ENCODE measurements at regions not wholly inside any gene's neighbourhood (a gene's known extent, or its start where the extent isn't known, plus 50 kb on each side); places are given as distances from the start of the nearest gene placed in this dataset.

DNA sequence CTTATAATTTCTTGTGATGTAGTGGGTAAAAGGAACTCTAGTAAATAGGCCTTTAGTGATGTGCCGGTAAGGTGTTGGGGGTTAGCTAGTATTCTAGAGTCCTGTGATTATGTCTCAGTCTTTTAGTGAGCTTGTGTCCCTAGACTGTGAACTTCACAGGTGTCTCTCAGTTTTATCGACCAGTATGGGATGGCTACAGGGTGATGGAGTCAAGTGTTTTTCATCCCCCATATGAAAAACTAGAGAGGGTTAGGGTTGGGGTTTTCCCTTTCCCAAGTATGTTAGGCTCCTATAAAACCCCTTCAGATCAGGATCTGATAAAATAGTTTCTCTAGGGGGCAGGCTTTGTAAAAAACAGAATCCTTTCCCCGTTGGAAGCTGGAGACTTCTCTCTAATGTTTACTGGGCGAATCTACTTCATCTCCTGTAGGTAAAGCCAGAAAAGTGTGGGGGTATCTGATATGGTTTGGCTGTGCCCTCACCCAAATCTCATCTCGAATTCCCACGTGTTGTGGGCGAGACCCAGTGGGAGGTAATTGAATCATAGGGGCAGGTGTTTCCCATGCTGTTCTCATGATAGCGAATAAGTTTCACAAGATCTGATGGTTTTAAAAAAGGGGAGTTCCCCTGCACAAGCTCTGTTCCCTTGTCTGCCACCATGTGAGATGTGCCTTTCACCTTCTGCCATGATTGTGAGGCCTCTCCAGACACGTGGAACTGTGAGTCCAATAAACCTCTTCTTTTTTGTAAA is 120.8 kb downstream of the DTHD1 start:
- no peak overlapping the region for H2AFZ ChIP-seq (ENCODE audit: low read depth, low read length)
- no peak overlapping the region for H3K4me3 ChIP-seq (replicated peaks in 1 of 3; ENCODE audit: insufficient read depth in 1 of 3, low read depth in 1 of 3, low read length in 3 of 3)
- no peaks in the 10 kb centered on the region for H3K36me3 ChIP-seq (ENCODE audit: control insufficient read depth in 2 of 2, extremely low read depth in 1 of 2, insufficient read depth in 2 of 2, low read length in 2 of 2)
- BruUV-seq (replicated peaks), result no TSS peak
- no peaks in the 10 kb centered on the region for H4K20me1 ChIP-seq (replicated peaks; ENCODE audit: control insufficient read depth, extremely low read depth, insufficient read depth, low read length)
- intact Hi-C loops (cut with micrococcal nuclease) (no loop called here), dilution Hi-C loops (cut with MboI; ENCODE audit: extremely low pct_ligation_motif_present, low sequenced_read_pairs) (no loop called here)
- no peak for TF ChIP-seq FOS (IDR thresholded peaks at IDR 0.05; ENCODE audit: borderline replicate concordance, insufficient read depth, low read length)
- no peak for TF ChIP-seq GATA2 (IDR thresholded peaks at IDR 0.05; ENCODE audit: insufficient read depth, insufficient read length, low read depth, low read length)
- TF ChIP-seq JUN (IDR thresholded peaks at IDR 0.05; ENCODE audit: borderline replicate concordance, insufficient read depth, insufficient read length, low read depth), result no peak
- no peak for TF ChIP-seq MYC (IDR thresholded peaks at IDR 0.05; ENCODE audit: low read depth, low read length)
- TF ChIP-seq POLR2A (IDR thresholded peaks at IDR 0.05; ENCODE audit: low read depth, low read length), result no peak
- TF ChIP-seq POLR2AphosphoS5 (IDR thresholded peaks at IDR 0.05; ENCODE audit: insufficient read depth, low read depth, low read length), result no peak
- no peak for TF ChIP-seq EZH2 (IDR thresholded peaks at IDR 0.05; ENCODE audit: borderline replicate concordance, low read depth, low read length, severe bottlenecking)
- TF ChIP-seq, protein P1, sequence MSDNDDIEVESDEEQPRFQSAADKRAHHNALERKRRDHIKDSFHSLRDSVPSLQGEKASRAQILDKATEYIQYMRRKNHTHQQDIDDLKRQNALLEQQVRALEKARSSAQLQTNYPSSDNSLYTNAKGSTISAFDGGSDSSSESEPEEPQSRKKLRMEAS (IDR thresholded peaks at IDR 0.05; ENCODE audit: insufficient read depth, insufficient read length), result no peak
- TF ChIP-seq, protein P2, sequence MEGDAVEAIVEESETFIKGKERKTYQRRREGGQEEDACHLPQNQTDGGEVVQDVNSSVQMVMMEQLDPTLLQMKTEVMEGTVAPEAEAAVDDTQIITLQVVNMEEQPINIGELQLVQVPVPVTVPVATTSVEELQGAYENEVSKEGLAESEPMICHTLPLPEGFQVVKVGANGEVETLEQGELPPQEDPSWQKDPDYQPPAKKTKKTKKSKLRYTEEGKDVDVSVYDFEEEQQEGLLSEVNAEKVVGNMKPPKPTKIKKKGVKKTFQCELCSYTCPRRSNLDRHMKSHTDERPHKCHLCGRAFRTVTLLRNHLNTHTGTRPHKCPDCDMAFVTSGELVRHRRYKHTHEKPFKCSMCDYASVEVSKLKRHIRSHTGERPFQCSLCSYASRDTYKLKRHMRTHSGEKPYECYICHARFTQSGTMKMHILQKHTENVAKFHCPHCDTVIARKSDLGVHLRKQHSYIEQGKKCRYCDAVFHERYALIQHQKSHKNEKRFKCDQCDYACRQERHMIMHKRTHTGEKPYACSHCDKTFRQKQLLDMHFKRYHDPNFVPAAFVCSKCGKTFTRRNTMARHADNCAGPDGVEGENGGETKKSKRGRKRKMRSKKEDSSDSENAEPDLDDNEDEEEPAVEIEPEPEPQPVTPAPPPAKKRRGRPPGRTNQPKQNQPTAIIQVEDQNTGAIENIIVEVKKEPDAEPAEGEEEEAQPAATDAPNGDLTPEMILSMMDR (IDR thresholded peaks at IDR 0.05; ENCODE audit: extremely low read depth in 1 of 2, insufficient read depth in 1 of 2, low read depth in 1 of 2, low read length in 2 of 2), result no peak
- POLR2A ChIA-PET, result no interaction called here
- H3K9me3 ChIP-seq (replicated peaks; ENCODE audit: control insufficient read depth, insufficient read depth, low read length), result no peaks in the 10 kb centered on the region
- FAIRE-seq (no peak), DNase-seq (ENCODE audit: low read depth, low spot score) (no peak)
- no peak overlapping the region for H3K9ac ChIP-seq (replicated peaks; ENCODE audit: extremely low read depth, insufficient read depth, low read length)
- H3K4me1 ChIP-seq (ENCODE audit: control insufficient read depth, extremely low read depth, insufficient read depth, low read length), result no peaks in the 10 kb centered on the region
- no peak overlapping the region for H3K4me2 ChIP-seq (ENCODE audit: insufficient read depth, low read length)
- H3K79me2 ChIP-seq (ENCODE audit: control insufficient read depth, insufficient read depth, low read length), result no peaks in the 10 kb centered on the region
- CTCF ChIA-PET, result no interaction called here
- no peak overlapping the region for H3K27ac ChIP-seq (ENCODE audit: insufficient read depth, low read depth, low read length)
- H3K9me1 ChIP-seq (replicated peaks; ENCODE audit: control insufficient read depth, extremely low read depth, insufficient read depth, low read length), result no peaks in the 10 kb centered on the region
- H3K27me3 ChIP-seq (ENCODE audit: control insufficient read depth in 2 of 2, insufficient read depth in 2 of 2, low read length in 2 of 2), result no peaks in the 10 kb centered on the region
